GM12878 (cell line): ENCODE measurements at regions not wholly inside any gene's neighbourhood (a gene's known extent, or its start where the extent isn't known, plus 50 kb on each side); places are given as distances from the start of the nearest gene placed in this dataset.

Source experiments
- ATAC-seq: fragments of 200-7000 bp; cut with Tn5 transposase; 3 replicates; pipeline ENCODE4 v1.9.1; 2020; ENCODE audit warnings: mild to moderate bottlenecking, moderate library complexity
- BruUV-seq: library from RNA; stranded (reverse); fragments of 400-500 nt; replicated peaks from 2 replicates; lab custom pipeline; 2021; lab: Mats Ljungman, UMichigan
- CTCF ChIA-PET: fragments of 300-600 bp; sonication (Branson Sonifier 250); formaldehyde crosslinking; extraction: SDS; loops from one replicate; lab custom pipeline; 2021; ENCODE audit warnings: inconsistent platforms; lab: Yijun Ruan, JAX
- POLR2A ChIA-PET: fragments of 350-600 bp; formaldehyde crosslinking; extraction: SDS; loops from one replicate; lab custom pipeline; 2021; ENCODE audit warnings: inconsistent platforms; lab: Charles Lee
- RAD21 ChIA-PET: fragments of 300-600 bp; sonication (Branson Sonifier 250); formaldehyde crosslinking; loops from one replicate; lab custom pipeline; 2023; ENCODE audit warnings: antibody characterized with exemption; ENCODE audit not compliant: unreplicated experiment; lab: Charles Lee
- SMC1A ChIA-PET: fragments of 300-600 bp; sonication (Branson Sonifier 250); formaldehyde crosslinking; loops from one replicate; lab custom pipeline; 2023; ENCODE audit not compliant: unreplicated experiment, uncharacterized antibody; lab: Charles Lee
- DNase-seq: peaks from one replicate; pipeline ENCODE4 v3.0.0-alpha.2; 2011; ENCODE audit warnings: low read depth, low spot score
- FAIRE-seq: peaks from 3 replicates; lab custom pipeline; 2011; peaks lifted over from hg19 to GRCh38; lab: Jason Lieb, UNC
- H2AFZ ChIP-seq: 2 replicates; pipeline ENCODE4 v1.6.0; 2011; ENCODE audit warnings: low read depth, low read length, control low read depth; ENCODE audit not compliant: control insufficient read depth
- H3K27ac ChIP-seq: 2 replicates; pipeline ENCODE4 v1.5.1; 2011; ENCODE audit warnings: control low read depth; ENCODE audit not compliant: control insufficient read depth, insufficient read depth
- H3K27me3 ChIP-seq, 2 experiments: replicated peaks in 1 of 2; 2 replicates each; pipeline versions ENCODE4 v1.6.0 to v1.6.1; 2011; ENCODE audit warnings: low read length in 1 of 2; ENCODE audit not compliant: control insufficient read depth in 2 of 2, insufficient read depth in 2 of 2
- H3K36me3 ChIP-seq, 2 experiments: 2 replicates each; pipeline ENCODE4 v1.5.1; 2011; ENCODE audit warnings: low read length in 1 of 2; ENCODE audit not compliant: control insufficient read depth in 2 of 2, insufficient read depth in 2 of 2
- H3K4me1 ChIP-seq: 2 replicates; pipeline ENCODE4 v1.6.1; 2011; ENCODE audit warnings: mild to moderate bottlenecking, low read length, moderate library complexity, mixed read lengths; ENCODE audit not compliant: control insufficient read depth, insufficient read depth
- H3K4me2 ChIP-seq: 2 replicates; pipeline ENCODE4 v1.6.0; 2011; ENCODE audit warnings: control low read depth; ENCODE audit not compliant: control insufficient read depth, insufficient read depth
- H3K4me3 ChIP-seq: fragments of 200-600 bp; sonication (generic); 2 replicates; pipeline ENCODE4 v1.5.1; 2016
- H3K79me2 ChIP-seq: 2 replicates; pipeline ENCODE4 v1.6.0; 2011; ENCODE audit warnings: low read length; ENCODE audit not compliant: control insufficient read depth, insufficient read depth
- H3K9ac ChIP-seq: 2 replicates; pipeline ENCODE4 v1.8.0; 2011; ENCODE audit warnings: low read length, control low read depth, mixed read lengths; ENCODE audit not compliant: control insufficient read depth, insufficient read depth
- H3K9me3 ChIP-seq: replicated peaks from 3 replicates; pipeline ENCODE4 v1.5.1; 2011; ENCODE audit warnings: mild to moderate bottlenecking, low read length; ENCODE audit not compliant: control insufficient read depth, insufficient read depth
- H4K20me1 ChIP-seq: 2 replicates; pipeline ENCODE4 v1.6.0; 2011; ENCODE audit not compliant: control insufficient read depth, insufficient read depth
- ATF2 ChIP-seq: IDR thresholded peaks from 2 replicates; pipeline ENCODE4 v1.6.1; 2012; ENCODE audit warnings: low read length, inconsistent platforms
- ATF3 ChIP-seq: IDR thresholded peaks from 2 replicates; pipeline ENCODE4 v1.6.1; 2011; ENCODE audit warnings: low read depth, mild to moderate bottlenecking, low read length, moderate library complexity, borderline replicate concordance; ENCODE audit errors: extremely low read depth
- DPF2 ChIP-seq: fragments of 450-650 bp; IDR thresholded peaks from 2 replicates; pipeline ENCODE4 v1.6.1; 2017; ENCODE audit warnings: mild to moderate bottlenecking
- EGR1 ChIP-seq, 2 experiments: IDR thresholded peaks; 1 replicate in 1 of 2; 2 replicates in 1 of 2; pipeline ENCODE4 v1.6.1; 2011 to 2012; ENCODE audit warnings: low read depth in 2 of 2, low read length in 2 of 2, borderline replicate concordance in 1 of 2, mild to moderate bottlenecking in 1 of 2, moderate library complexity in 1 of 2
- ETV6 ChIP-seq, 2 experiments: fragments of 450-650 bp in 1 of 2; IDR thresholded peaks in 1 of 2; conservative IDR thresholded peaks in 1 of 2; 2 replicates each; pipeline ENCODE4 v1.6.1; 2014; ENCODE audit warnings: antibody characterized with exemption in 1 of 2, borderline replicate concordance in 1 of 2, low read depth in 1 of 2, mild to moderate bottlenecking in 1 of 2, moderate library complexity in 1 of 2
- HDAC6 ChIP-seq: fragments of 200-600 bp; sonication (generic); IDR thresholded peaks from one replicate; pipeline ENCODE4 v1.8.0; 2017; ENCODE audit warnings: antibody characterized with exemption; ENCODE audit not compliant: unreplicated experiment
- MEF2A ChIP-seq: IDR thresholded peaks from 2 replicates; pipeline ENCODE4 v1.6.1; 2011; ENCODE audit warnings: low read depth, mild to moderate bottlenecking, low read length, moderate library complexity; ENCODE audit not compliant: insufficient read depth
- MTA3 ChIP-seq: IDR thresholded peaks from 2 replicates; pipeline ENCODE4 v1.6.1; 2012; ENCODE audit warnings: low read length, inconsistent platforms, borderline replicate concordance
- MYB ChIP-seq: fragments of 150-350 bp; IDR thresholded peaks from 2 replicates; pipeline ENCODE4 v1.6.1; 2014; ENCODE audit warnings: mild to moderate bottlenecking, low read depth, low read length, borderline replicate concordance
- NR2C2 ChIP-seq: IDR thresholded peaks from 2 replicates; pipeline ENCODE4 v1.6.1; 2011; ENCODE audit warnings: borderline replicate concordance, low read depth; ENCODE audit not compliant: control insufficient read depth, insufficient read length
- POU2F2 ChIP-seq: IDR thresholded peaks from 3 replicates; pipeline ENCODE4 v1.6.1; 2011; ENCODE audit warnings: low read depth, mild to moderate bottlenecking, low read length, borderline replicate concordance
- RFX5 ChIP-seq: IDR thresholded peaks from 2 replicates; pipeline ENCODE4 v1.6.1; 2011; ENCODE audit warnings: low read depth, low read length, improper control_type of control experiment
- SMC3 ChIP-seq: IDR thresholded peaks from 2 replicates; pipeline ENCODE4 v1.6.1; 2011; ENCODE audit warnings: low read length, improper control_type of control experiment, borderline replicate concordance
- TBL1XR1 ChIP-seq: IDR thresholded peaks from 2 replicates; pipeline ENCODE4 v1.6.1; 2012; ENCODE audit warnings: low read depth, low read length, improper control_type of control experiment
- USF1 ChIP-seq: IDR thresholded peaks from 2 replicates; pipeline ENCODE4 v1.6.1; 2011; ENCODE audit warnings: borderline replicate concordance, low read depth, mild to moderate bottlenecking, moderate library complexity, mixed read lengths, low read length; ENCODE audit not compliant: insufficient read depth; ENCODE audit errors: extremely low read length
- WGBS: methylation state at CpG from one replicate; pipeline ENCODE4 v1.1.6; 2016; ENCODE audit warnings: low lambda C conversion rate; ENCODE audit not compliant: insufficient replicate concordance, insufficient coverage; ENCODE audit errors: missing lambda C conversion rate; 5-methylcytosine and 5-hydroxymethylcytosine counted together
- in situ Hi-C: fragments of 300-500 bp; cut with MboI; formaldehyde crosslinking; loops from 9 replicates; pipeline ENCODE4 v1.14.3; 2018; ENCODE audit warnings: mixed read lengths
- intact Hi-C: fragments of 100-400 bp; cut with micrococcal nuclease; formaldehyde crosslinking; loops from one replicate; pipeline ENCODE4 v1.14.2; 2022; ENCODE audit not compliant: unreplicated experiment
- TF ChIP-seq, protein P1 (sequence below): IDR thresholded peaks from 2 replicates; pipeline ENCODE4 v1.6.1; 2011; ENCODE audit warnings: borderline replicate concordance, low read depth, mild to moderate bottlenecking, moderate library complexity, low read length; ENCODE audit not compliant: insufficient read depth, poor library complexity, severe bottlenecking

GRCh38 chr1:222876182-222876581, 61.3 kb downstream of the DISP1 start:
- TF ChIP-seq ETV6 (conservative IDR thresholded peaks at IDR 0.05 in 1 of 2, IDR thresholded peaks at IDR 0.05 in 1 of 2; ENCODE audit: borderline replicate concordance in 1 of 2, low read depth in 1 of 2) (no peak), HDAC6 (no peak), RFX5 (no peak), TBL1XR1 (no peak), MTA3 (no peak), EGR1 (IDR thresholded peaks at IDR 0.05; ENCODE audit: borderline replicate concordance in 1 of 2, low read depth in 2 of 2, low read length in 2 of 2) (no peak), ATF2 (no peak), USF1 (no peak), MEF2A (no peak), SMC3 (no peak), DPF2 (no peak), ATF3 (no peak), NR2C2 (no peak), POU2F2 (no peak), MYB (no peak)
- TF ChIP-seq, protein P1, sequence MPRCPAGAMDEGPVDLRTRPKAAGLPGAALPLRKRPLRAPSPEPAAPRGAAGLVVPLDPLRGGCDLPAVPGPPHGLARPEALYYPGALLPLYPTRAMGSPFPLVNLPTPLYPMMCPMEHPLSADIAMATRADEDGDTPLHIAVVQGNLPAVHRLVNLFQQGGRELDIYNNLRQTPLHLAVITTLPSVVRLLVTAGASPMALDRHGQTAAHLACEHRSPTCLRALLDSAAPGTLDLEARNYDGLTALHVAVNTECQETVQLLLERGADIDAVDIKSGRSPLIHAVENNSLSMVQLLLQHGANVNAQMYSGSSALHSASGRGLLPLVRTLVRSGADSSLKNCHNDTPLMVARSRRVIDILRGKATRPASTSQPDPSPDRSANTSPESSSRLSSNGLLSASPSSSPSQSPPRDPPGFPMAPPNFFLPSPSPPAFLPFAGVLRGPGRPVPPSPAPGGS, result no peak
- TF ChIP-seq, all 136 proteins: peak for 0
- H3K27ac ChIP-seq, result no peak overlapping the region
- intact Hi-C loops, result no loop called here
- no peaks in the 10 kb centered on the region for H4K20me1 ChIP-seq
- POLR2A ChIA-PET, result no interaction called here
- ATAC-seq (no peak), DNase-seq (no peak), FAIRE-seq (no peak)
- no peaks in the 10 kb centered on the region for H3K36me3 ChIP-seq
- H3K4me3 ChIP-seq, result no peak overlapping the region
- CTCF ChIA-PET, result no interaction called here
- SMC1A ChIA-PET, result interaction anchor here (0.9 kb wide), 1 partner anchor 12 kb away, joined by 3 read pairs; no protein-coding TSS in a partner anchor
- no peaks in the 10 kb centered on the region; the same call in 2 of the 3 replicates for H3K9me3 ChIP-seq
- no TSS peak for BruUV-seq
- no peaks in the 10 kb centered on the region for H3K79me2 ChIP-seq
- no peaks in the 10 kb centered on the region for H3K27me3 ChIP-seq
- in situ Hi-C loops, result no loop called here
- no peak overlapping the region for H3K9ac ChIP-seq
- H3K4me1 ChIP-seq, result no peaks in the 10 kb centered on the region
- no peak overlapping the region for H3K4me2 ChIP-seq
- RAD21 ChIA-PET, result no interaction called here
- 50% methylated on average over 1 of the region's 1 CpG for WGBS
- no peak overlapping the region for H2AFZ ChIP-seq
